Calu3 (cell line): ENCODE measurements at regions not wholly inside any gene's neighbourhood (a gene's known extent, or its start where the extent isn't known, plus 50 kb on each side); places are given as distances from the start of the nearest gene placed in this dataset.
"Not testable (repeated sequence)": the region's sequence is repeated elsewhere in the genome, so short reads cannot be mapped to it uniquely, and the experiment has no call there.

Experiments used
- BruUV-seq: library from RNA; stranded (reverse); fragments of 400-500 nt; replicated peaks from 2 replicates; lab custom pipeline; 2021; lab: Mats Ljungman, UMichigan
- CTCF ChIA-PET: fragments of 300-600 bp; sonication (Branson Sonifier 250); formaldehyde crosslinking; loops from one replicate; lab custom pipeline; 2022; ENCODE audit warnings: antibody characterized with exemption; lab: Charles Lee
- DNase-seq: peaks from one replicate; pipeline ENCODE4 v3.0.0; 2022
- H3K27ac Mint-ChIP-seq: one replicate; pipeline ENCODE4 v1.8.0; 2022; ENCODE audit warnings: mixed read lengths; ENCODE audit not compliant: unreplicated experiment
- H3K27me3 Mint-ChIP-seq: one replicate; pipeline ENCODE4 v1.8.0; 2022; ENCODE audit warnings: mixed read lengths; ENCODE audit not compliant: unreplicated experiment
- H3K36me3 Mint-ChIP-seq: one replicate; pipeline ENCODE4 v1.8.0; 2022; ENCODE audit warnings: mild to moderate bottlenecking, moderate library complexity, mixed read lengths; ENCODE audit not compliant: insufficient read depth, unreplicated experiment
- H3K4me1 Mint-ChIP-seq: one replicate; pipeline ENCODE4 v1.8.0; 2022; ENCODE audit warnings: mild to moderate bottlenecking, low read depth, mixed read lengths; ENCODE audit not compliant: unreplicated experiment
- H3K4me3 Mint-ChIP-seq: one replicate; pipeline ENCODE4 v1.8.0; 2022; ENCODE audit warnings: mild to moderate bottlenecking, low read depth, moderate library complexity, mixed read lengths; ENCODE audit not compliant: unreplicated experiment
- H3K9me3 Mint-ChIP-seq: one replicate; pipeline ENCODE4 v1.8.0; 2022; ENCODE audit warnings: low read depth, mixed read lengths; ENCODE audit not compliant: unreplicated experiment
- CTCF ChIP-seq: fragments of 200-600 bp; IDR thresholded peaks from one replicate; pipeline ENCODE4 v1.8.0; 2022; ENCODE audit warnings: antibody characterized with exemption; ENCODE audit not compliant: unreplicated experiment
- intact Hi-C: fragments of 100-400 bp; cut with micrococcal nuclease; formaldehyde crosslinking; loops from one replicate; pipeline ENCODE4 v1.10.0; 2022; ENCODE audit not compliant: unreplicated experiment

- Mint-ChIP-seq H3K27ac (no peak overlapping the region), H3K4me3 (no peak overlapping the region), H3K9me3 (no peaks in the 10 kb centered on the region), H3K36me3 (no peaks in the 10 kb centered on the region), H3K27me3 (no peaks in the 10 kb centered on the region), H3K4me1 (peaks cover 10% of the 10 kb centered on the region)
- no peak for DNase-seq
- intact Hi-C loops: no loop called here
- CTCF ChIA-PET: interaction anchor here (0.5 kb wide), 1 partner anchor 450 kb away, joined by 4 read pairs; no protein-coding TSS in a partner anchor
- no peak for TF ChIP-seq CTCF
- BruUV-seq: no TSS peak
Measured at GRCh38 chr4:108445716-108446115, 174.7 kb upstream of the RPL34 start.

GRCh38 chr4:108443585-108443984 is 176.8 kb upstream of the RPL34 start:
- Mint-ChIP-seq H3K4me1 (peaks cover 10% of the 10 kb centered on the region), H3K27me3 (peaks cover 12% of the 10 kb centered on the region), H3K36me3 (no peaks in the 10 kb centered on the region), H3K4me3 (no peak overlapping the region), H3K9me3 (no peaks in the 10 kb centered on the region), H3K27ac (no peak overlapping the region)
- CTCF ChIA-PET: no interaction called here
- TF ChIP-seq CTCF: no peak
- DNase-seq: no peak
- intact Hi-C loops: no loop called here
- no TSS peak for BruUV-seq

- Mint-ChIP-seq H3K27ac (no peak overlapping the region), H3K36me3 (no peaks in the 10 kb centered on the region), H3K4me3 (no peak overlapping the region), H3K4me1 (peaks cover 10% of the 10 kb centered on the region), H3K9me3 (no peaks in the 10 kb centered on the region), H3K27me3 (no peaks in the 10 kb centered on the region)
- TF ChIP-seq CTCF: no peak
- intact Hi-C loops: no loop called here
- DNase-seq: no peak
- BruUV-seq: no TSS peak
- CTCF ChIA-PET: no interaction called here
Measured at GRCh38 chr4:108433832-108434231, 186.5 kb upstream of the RPL34 start.

- CTCF ChIA-PET, DNase-seq, H3K36me3 Mint-ChIP-seq, BruUV-seq, H3K27ac Mint-ChIP-seq, H3K27me3 Mint-ChIP-seq, H3K9me3 Mint-ChIP-seq, H3K4me3 Mint-ChIP-seq, intact Hi-C loops: not testable (repeated sequence)
- peaks cover 10% of the 10 kb centered on the region for H3K4me1 Mint-ChIP-seq
Measured at GRCh38 chr4:108433394-108433793, 187.0 kb upstream of the RPL34 start.

- H3K4me1 Mint-ChIP-seq: peaks cover 10% of the 10 kb centered on the region
- CTCF ChIA-PET: no interaction called here
Measured at GRCh38 chr4:108432418-108432817, 188.0 kb upstream of the RPL34 start.

More at GRCh38 chr4:108432418-108432817, 188.0 kb upstream of the RPL34 start:
- no TSS peak for BruUV-seq
- no peak for TF ChIP-seq CTCF
- Mint-ChIP-seq H3K9me3 (no peaks in the 10 kb centered on the region), H3K36me3 (no peaks in the 10 kb centered on the region), H3K4me3 (no peak overlapping the region), H3K27ac (no peak overlapping the region), H3K27me3 (no peaks in the 10 kb centered on the region)
- no peak for DNase-seq
- intact Hi-C loops: no loop called here
